Bronchial epithelial cell (primary cell): ENCODE measurements at regions not wholly inside any gene's neighbourhood (a gene's known extent, or its start where the extent isn't known, plus 50 kb on each side); places are given as distances from the start of the nearest gene placed in this dataset.

Experiments used
- DNase-seq: peaks from one replicate; pipeline ENCODE4 v3.0.0-alpha.2; 2010; ENCODE audit warnings: low read depth
- FAIRE-seq: peaks from 2 replicates; lab custom pipeline; 2011; peaks lifted over from hg19 to GRCh38; lab: Jason Lieb, UNC
- H3K27me3 ChIP-seq: 2 replicates; pipeline ENCODE4 v1.5.1; 2011; ENCODE audit warnings: low read length; ENCODE audit not compliant: control insufficient read depth, insufficient read depth
- H3K36me3 ChIP-seq: 2 replicates; pipeline ENCODE4 v1.5.1; 2011; ENCODE audit warnings: low read length; ENCODE audit not compliant: control insufficient read depth, insufficient read depth
- H3K4me3 ChIP-seq: 2 replicates; pipeline ENCODE4 v1.5.1; 2011; ENCODE audit warnings: mild to moderate bottlenecking, low read depth, low read length, control low read depth
- TF ChIP-seq, protein P1 (sequence below): IDR thresholded peaks from 2 replicates; pipeline ENCODE4 v1.5.1; 2011; ENCODE audit warnings: mild to moderate bottlenecking, moderate library complexity, low read length, control low read depth, inconsistent platforms; ENCODE audit not compliant: insufficient read depth, severe bottlenecking

DNA sequence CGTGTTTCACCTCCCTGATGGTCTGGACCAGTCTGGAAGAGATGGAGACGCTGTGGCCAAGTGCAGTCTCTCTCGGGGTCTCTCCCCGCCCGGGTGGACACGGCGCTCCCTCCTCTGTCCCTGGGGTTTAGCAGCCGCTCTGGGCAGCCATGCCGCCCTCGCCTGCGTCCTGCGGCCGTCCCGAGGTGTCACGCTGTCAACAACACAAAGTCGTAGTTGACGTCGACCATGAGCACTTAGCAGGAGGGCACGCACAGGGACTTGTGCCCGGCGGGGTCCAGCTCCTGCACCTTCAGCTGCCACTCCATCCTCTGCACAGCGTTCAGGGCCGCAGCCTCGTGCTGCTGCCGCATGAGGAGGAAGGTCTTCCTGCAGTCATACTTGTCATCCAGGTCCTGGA is 368.9 kb downstream of the CDH9 start:
- DNase-seq: no peak
- Histone ChIP-seq H3K27me3 (no peaks in the 10 kb centered on the region), H3K36me3 (no peaks in the 10 kb centered on the region), H3K4me3 (no peak overlapping the region)
- FAIRE-seq: no peak
- TF ChIP-seq, protein P1, sequence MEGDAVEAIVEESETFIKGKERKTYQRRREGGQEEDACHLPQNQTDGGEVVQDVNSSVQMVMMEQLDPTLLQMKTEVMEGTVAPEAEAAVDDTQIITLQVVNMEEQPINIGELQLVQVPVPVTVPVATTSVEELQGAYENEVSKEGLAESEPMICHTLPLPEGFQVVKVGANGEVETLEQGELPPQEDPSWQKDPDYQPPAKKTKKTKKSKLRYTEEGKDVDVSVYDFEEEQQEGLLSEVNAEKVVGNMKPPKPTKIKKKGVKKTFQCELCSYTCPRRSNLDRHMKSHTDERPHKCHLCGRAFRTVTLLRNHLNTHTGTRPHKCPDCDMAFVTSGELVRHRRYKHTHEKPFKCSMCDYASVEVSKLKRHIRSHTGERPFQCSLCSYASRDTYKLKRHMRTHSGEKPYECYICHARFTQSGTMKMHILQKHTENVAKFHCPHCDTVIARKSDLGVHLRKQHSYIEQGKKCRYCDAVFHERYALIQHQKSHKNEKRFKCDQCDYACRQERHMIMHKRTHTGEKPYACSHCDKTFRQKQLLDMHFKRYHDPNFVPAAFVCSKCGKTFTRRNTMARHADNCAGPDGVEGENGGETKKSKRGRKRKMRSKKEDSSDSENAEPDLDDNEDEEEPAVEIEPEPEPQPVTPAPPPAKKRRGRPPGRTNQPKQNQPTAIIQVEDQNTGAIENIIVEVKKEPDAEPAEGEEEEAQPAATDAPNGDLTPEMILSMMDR: no peak

DNA sequence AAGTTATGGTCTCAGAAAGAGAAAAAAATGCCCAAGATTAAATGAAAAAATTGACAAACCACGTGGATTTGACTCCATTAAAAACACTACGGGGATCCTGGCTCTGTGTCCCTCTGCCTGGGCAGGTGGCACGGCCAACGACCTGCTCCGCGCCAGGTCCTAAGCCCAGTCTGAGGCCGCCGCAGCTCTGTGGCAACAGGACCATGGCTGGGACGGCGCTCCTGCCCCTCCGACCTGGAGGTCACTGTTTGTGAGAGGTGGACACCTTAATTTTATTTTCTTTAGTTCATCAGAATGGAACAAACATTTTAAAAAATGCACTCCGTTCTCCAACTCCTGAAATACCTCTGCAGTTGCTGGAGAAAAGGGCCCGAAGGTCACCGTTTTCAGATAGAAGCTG is 369.4 kb downstream of the CDH9 start:
- TF ChIP-seq, protein P1: no peak
- DNase-seq (no peak), FAIRE-seq (no peak)
- Histone ChIP-seq H3K36me3 (no peaks in the 10 kb centered on the region), H3K4me3 (no peak overlapping the region), H3K27me3 (no peaks in the 10 kb centered on the region)

DNA sequence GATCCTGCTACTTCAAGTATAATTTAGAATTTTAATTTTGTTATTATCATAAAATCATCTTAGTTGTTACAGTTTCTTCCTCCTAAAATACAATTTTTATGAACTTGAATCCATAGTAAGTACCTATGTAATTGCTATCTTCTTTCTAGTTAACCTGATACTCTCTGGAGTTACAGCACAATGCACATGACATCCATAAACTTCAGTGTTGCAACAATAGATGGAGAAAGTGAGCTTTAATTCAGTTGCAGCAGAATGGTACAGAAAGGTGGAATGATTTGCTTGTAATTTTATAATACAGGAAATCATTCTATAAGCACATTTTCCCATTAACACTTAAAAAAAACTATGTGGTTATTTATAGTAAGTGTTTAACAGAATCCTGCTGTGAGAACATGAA is 372.0 kb downstream of the CDH9 start:
- H3K36me3 ChIP-seq: no peaks in the 10 kb centered on the region
- no peak overlapping the region for H3K4me3 ChIP-seq
- H3K27me3 ChIP-seq: no peaks in the 10 kb centered on the region
- FAIRE-seq (no peak), DNase-seq (no peak)
- TF ChIP-seq, protein P1: no peak

DNA sequence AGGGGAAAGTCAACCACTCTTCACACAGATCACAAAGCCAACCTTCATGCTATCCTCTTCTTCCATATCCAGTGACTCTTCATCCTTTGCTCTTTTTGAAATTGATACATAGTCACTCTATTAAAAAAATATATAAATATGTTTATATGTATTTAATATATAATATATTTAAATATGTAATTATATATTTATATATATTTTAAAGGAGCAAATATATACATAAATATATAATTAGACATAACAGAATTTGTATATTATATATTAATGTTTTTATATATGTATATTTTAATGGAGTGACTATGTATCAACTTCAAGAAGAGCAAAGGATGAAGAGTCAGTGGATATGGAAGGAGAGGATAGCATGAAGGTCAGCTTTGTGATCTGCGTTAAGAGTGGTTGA is 374.9 kb downstream of the CDH9 start:
- Histone ChIP-seq H3K4me3 (no peak overlapping the region), H3K27me3 (no peaks in the 10 kb centered on the region), H3K36me3 (no peaks in the 10 kb centered on the region)
- FAIRE-seq: no peak
- TF ChIP-seq, protein P1: no peak
- no peak for DNase-seq

DNA sequence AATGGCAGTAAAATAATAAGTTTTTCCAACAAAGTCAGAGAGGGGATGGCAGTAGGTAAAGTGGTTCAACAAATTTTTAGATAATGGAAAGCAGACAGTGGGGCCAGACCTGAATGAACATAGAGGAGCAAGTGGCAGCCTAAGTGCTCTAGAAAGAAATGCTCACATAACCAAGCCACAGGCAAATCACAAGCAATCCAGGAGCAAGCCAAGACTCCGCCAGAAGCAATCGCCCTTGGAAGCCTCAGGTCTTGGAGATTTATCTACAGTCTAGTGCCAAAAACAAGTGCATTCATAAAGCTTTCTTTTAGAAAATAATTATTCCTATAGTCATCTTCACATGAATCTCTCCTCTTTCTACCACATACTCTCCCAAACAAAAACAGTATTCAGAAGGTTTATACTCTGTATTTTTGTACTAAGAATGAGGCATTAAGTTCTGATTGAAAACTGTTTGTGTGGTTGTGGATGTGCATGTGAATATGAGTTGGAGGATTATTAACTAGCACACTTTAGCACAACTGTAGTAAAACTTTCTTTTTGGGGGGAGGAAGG is 375.5 kb downstream of the CDH9 start:
- TF ChIP-seq, protein P1: no peak
- FAIRE-seq (no peak), DNase-seq (no peak)
- Histone ChIP-seq H3K4me3 (no peak overlapping the region), H3K27me3 (no peaks in the 10 kb centered on the region), H3K36me3 (no peaks in the 10 kb centered on the region)

DNA sequence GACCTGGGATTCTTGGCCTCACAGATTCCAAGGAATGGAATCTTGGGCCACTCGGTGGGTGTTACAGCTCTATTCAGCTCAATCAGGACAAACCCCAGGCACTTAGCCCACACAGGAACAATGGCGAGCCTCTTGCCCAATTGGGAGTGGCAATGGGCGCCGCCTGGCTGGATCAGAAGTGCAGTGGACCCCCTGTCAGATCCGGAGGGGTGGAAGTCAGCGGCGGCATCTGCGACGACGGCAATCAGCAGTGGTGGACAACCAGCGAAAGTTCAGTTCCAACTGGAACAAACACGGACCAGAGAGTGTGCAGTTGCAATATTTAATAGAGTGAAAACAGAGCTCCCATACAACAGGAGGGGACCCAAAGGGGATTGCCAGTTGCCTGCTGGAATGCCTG is 378.3 kb downstream of the CDH9 start:
- TF ChIP-seq, protein P1: no peak
- no peaks in the 10 kb centered on the region for H3K27me3 ChIP-seq
- DNase-seq (no peak), FAIRE-seq (no peak)
- no peak overlapping the region for H3K4me3 ChIP-seq
- H3K36me3 ChIP-seq: no peaks in the 10 kb centered on the region
